ENCODE measurements at regions not wholly inside any gene's neighbourhood (a gene's known extent, or its start where the extent isn't known, plus 50 kb on each side); places are given as distances from the start of the nearest gene placed in this dataset.
"Not testable (repeated sequence)": the region's sequence is repeated elsewhere in the genome, so short reads cannot be mapped to it uniquely, and the experiment has no call there.

DNA sequence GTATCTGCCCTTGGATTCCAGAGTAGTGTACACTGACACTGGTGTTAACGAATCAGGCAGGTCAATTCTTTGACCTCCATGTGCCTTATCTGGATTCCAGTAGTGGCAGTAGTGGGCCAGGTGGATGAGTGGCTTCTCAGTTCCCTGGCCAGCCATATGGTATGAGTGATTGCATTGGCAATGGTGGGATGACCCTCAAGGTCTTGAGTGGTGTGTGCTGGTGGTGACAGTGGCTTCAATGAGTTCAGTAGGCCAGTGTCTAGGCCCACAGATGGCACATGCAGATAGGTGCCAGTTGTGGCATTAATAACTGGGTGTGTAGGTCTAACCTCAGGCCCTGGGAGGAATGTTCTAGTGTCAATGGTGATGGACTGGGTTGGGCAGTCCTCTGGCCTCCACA, 674.1 kb upstream of the NXPH2 start:
- H3K4me3 Mint-ChIP-seq: no peak overlapping the region
- H3K27me3 Mint-ChIP-seq (ENCODE audit: low read depth): no peaks in the 10 kb centered on the region
- DNase-seq: no peak
- no peaks in the 10 kb centered on the region for H3K36me3 Mint-ChIP-seq (ENCODE audit: low read depth)
- no peaks in the 10 kb centered on the region for H3K4me1 Mint-ChIP-seq (ENCODE audit: low read depth)
- intact Hi-C loops (cut with micrococcal nuclease): no loop called here
- H3K9me3 Mint-ChIP-seq: peaks cover 19% of the 10 kb centered on the region
- CTCF ChIA-PET: no interaction called here
- no peak overlapping the region for H3K27ac Mint-ChIP-seq

DNA sequence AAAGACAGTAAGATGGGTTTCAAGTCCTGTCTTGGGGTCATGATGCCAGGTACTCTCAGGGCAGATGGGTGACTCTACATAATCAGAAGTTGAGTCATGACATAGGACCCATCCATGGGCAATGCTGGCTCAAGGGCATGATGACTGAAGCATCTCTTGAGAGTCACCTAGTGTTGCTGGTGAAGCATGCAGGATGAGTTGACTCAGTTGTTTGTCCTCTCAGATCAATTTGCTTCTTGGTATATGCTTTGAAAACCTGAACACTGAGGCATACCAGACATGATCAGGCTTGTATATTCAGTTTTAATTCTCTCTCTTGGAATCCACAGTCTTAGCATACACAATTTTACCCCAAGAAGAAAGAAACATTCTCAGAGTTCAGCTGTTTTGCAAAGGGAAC, 658.9 kb upstream of the NXPH2 start:
- no peak overlapping the region for H3K27ac Mint-ChIP-seq
- no peak for DNase-seq
- no peaks in the 10 kb centered on the region for H3K27me3 Mint-ChIP-seq (ENCODE audit: low read depth)
- CTCF ChIA-PET: no interaction called here
- H3K36me3 Mint-ChIP-seq (ENCODE audit: low read depth): no peaks in the 10 kb centered on the region
- intact Hi-C loops (cut with micrococcal nuclease): no loop called here
- H3K4me3 Mint-ChIP-seq: no peak overlapping the region
- peaks cover 3% of the 10 kb centered on the region for H3K9me3 Mint-ChIP-seq
- no peaks in the 10 kb centered on the region for H3K4me1 Mint-ChIP-seq (ENCODE audit: low read depth)

DNA sequence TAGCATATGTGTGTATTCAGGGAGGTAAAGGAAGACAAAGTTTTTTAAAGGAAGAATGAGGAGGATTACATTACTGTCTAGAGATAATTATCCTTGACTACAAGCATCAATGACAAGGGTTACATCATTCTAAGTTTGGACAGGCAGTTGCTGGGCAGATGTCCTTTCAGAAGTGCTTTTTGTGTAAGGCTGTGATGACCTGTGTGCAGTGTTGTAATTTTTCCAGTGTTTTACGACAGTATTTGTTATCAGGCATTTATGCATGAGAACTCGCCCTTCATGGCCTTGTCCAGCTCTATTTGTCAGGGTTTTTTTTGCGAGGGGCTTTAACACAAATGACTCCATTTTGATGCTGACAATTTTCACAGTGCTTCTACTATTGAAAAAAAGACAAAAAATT, 658.3 kb upstream of the NXPH2 start:
- DNase-seq: no peak
- H3K4me3 Mint-ChIP-seq: no peak overlapping the region
- no peak overlapping the region for H3K27ac Mint-ChIP-seq
- CTCF ChIA-PET: no interaction called here
- no peaks in the 10 kb centered on the region for H3K4me1 Mint-ChIP-seq (ENCODE audit: low read depth)
- peaks cover 3% of the 10 kb centered on the region for H3K9me3 Mint-ChIP-seq
- no peaks in the 10 kb centered on the region for H3K27me3 Mint-ChIP-seq (ENCODE audit: low read depth)
- intact Hi-C loops (cut with micrococcal nuclease): no loop called here
- H3K36me3 Mint-ChIP-seq (ENCODE audit: low read depth): no peaks in the 10 kb centered on the region

DNA sequence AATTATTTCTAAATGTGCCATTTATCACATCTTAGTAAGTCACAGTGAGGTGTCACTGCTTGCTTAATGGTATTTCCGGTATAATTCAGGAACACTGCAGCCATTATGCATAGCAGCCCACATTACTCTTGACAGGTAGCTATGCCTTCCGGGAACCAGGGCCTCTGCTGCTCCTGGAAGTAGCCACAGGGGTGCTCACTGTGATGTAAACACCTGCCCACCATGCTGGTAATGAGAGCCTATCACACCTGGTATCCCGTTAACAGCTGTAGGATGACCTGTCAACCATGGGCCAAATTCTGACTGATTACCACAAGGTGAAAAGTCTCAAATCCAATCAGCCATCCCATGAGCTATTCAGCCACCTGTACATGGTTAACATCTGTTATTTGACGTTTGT, 647.0 kb upstream of the NXPH2 start:
- no peaks in the 10 kb centered on the region for H3K4me1 Mint-ChIP-seq (ENCODE audit: low read depth)
- no peak overlapping the region for H3K4me3 Mint-ChIP-seq
- H3K9me3 Mint-ChIP-seq: peaks cover 5% of the 10 kb centered on the region
- no peak for DNase-seq
- H3K36me3 Mint-ChIP-seq (ENCODE audit: low read depth): no peaks in the 10 kb centered on the region
- intact Hi-C loops (cut with micrococcal nuclease): no loop called here
- no peaks in the 10 kb centered on the region for H3K27me3 Mint-ChIP-seq (ENCODE audit: low read depth)
- CTCF ChIA-PET: interaction anchor here (0.7 kb wide), 1 partner anchor 333 kb away, joined by 4 read pairs; no protein-coding TSS in a partner anchor
- no peak overlapping the region for H3K27ac Mint-ChIP-seq

DNA sequence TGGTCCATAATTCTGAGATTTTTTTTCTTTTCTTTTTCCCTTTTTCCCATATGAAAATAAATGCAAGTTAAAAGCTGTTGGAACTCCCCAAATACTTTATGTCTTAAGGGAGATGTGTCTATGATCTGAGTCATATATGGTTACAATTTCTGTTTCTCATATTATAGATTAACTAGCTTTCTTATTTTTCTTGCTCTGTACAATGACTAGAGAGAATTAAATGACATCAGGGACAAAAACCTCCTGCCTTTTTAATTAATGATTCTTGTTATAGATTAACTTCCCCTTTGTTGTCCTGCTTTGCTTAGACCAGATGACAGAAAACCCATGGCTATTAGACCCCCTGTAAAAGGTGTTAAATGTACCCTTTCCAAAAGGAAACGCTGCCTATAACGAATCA, 643.9 kb upstream of the NXPH2 start:
- intact Hi-C loops (cut with micrococcal nuclease): no loop called here
- Mint-ChIP-seq H3K27ac (no peak overlapping the region), H3K9me3 (peaks cover 4% of the 10 kb centered on the region), H3K4me3 (no peak overlapping the region), H3K4me1 (ENCODE audit: low read depth) (no peaks in the 10 kb centered on the region), H3K36me3 (ENCODE audit: low read depth) (no peaks in the 10 kb centered on the region), H3K27me3 (ENCODE audit: low read depth) (no peaks in the 10 kb centered on the region)
- no peak for DNase-seq
- CTCF ChIA-PET: interaction anchor here (0.5 kb wide), 1 partner anchor 273 kb away, joined by 3 read pairs; no protein-coding TSS in a partner anchor

DNA sequence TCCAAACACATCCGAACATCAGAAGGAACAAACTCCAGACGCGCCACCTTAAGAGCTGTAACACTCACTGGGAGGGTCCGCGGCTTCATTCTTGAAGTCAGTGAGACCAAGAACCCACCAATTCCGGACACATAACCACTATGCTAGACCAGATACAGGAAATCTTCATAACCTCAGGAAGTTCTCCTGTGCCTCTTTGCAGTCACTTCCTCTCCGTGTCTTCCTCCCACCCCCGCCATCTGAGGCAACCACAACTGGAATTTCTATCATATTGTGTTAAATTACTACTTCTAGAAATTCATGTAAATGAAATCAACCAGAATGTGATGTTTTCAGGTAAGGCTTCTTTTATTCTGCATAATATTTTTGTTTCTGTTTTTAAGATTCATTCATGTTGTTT, 631.0 kb upstream of the NXPH2 start:
- CTCF ChIA-PET: no interaction called here
- H3K27me3 Mint-ChIP-seq (ENCODE audit: low read depth): no peaks in the 10 kb centered on the region

DNA sequence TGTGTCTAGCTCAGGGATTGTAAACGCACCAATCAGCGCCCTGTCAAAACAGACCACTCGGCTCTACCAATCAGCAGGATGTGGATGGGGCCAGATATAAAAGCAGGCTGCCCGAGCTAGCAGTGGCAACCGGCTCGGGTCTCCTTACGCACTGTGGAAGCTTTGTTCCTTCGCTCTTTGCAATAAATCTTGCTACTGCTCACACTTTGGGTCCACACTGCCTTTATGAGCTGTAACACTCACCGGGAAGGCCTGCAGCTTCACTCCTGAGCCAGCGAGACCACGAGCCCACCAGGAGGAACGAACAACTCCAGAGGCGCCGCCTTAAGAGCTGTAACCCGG, 630.6 kb upstream of the NXPH2 start:
- H3K27ac Mint-ChIP-seq; H3K27me3 Mint-ChIP-seq (ENCODE audit: low read depth); H3K4me1 Mint-ChIP-seq (ENCODE audit: low read depth); DNase-seq; CTCF ChIA-PET; H3K4me3 Mint-ChIP-seq; intact Hi-C loops (cut with micrococcal nuclease); H3K36me3 Mint-ChIP-seq (ENCODE audit: low read depth): not testable (repeated sequence)
- peaks cover 13% of the 10 kb centered on the region for H3K9me3 Mint-ChIP-seq

More for the DNA sequence above, 631.0 kb upstream of the NXPH2 start:
- Mint-ChIP-seq H3K9me3 (peaks cover 13% of the 10 kb centered on the region), H3K36me3 (ENCODE audit: low read depth) (no peaks in the 10 kb centered on the region), H3K4me1 (ENCODE audit: low read depth) (no peaks in the 10 kb centered on the region), H3K4me3 (no peak overlapping the region), H3K27ac (no peak overlapping the region)
- no peak for DNase-seq
- intact Hi-C loops (cut with micrococcal nuclease): no loop called here

DNA sequence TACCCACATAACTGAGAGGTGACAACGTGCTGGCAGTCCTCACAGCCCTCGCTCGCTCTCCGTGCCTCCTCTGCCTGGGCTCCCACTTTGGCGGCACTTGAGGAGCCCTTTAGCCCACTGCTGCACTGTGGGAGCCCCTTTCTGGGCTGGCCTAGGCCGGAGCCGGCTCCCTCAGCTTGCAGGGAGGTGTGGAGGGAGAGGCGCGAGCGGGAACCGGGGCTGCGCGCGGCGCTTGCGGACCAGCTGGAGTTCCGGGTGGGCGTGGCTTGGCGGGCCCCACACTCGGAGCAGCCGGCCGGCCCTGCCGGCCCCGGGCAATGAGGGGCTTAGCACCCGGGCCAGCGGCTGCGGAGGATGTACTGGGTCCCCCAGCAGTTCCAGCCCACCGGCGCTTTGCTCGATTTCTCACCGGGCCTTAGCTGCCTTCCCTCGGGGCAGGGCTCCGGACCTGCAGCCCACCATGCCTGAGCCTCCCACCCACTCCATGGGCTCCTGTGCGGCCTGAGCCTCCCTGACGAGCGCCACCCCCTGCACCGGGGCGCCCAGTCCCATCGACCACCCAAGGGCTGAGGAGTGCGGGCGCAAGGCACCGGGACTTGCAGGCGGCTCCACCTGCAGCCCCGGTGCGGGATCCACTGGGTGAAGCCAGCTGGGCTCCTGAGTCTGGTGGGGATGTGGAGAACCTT, 630.1 kb upstream of the NXPH2 start:
- not testable (repeated sequence) for DNase-seq; H3K27me3 Mint-ChIP-seq (ENCODE audit: low read depth)

DNA sequence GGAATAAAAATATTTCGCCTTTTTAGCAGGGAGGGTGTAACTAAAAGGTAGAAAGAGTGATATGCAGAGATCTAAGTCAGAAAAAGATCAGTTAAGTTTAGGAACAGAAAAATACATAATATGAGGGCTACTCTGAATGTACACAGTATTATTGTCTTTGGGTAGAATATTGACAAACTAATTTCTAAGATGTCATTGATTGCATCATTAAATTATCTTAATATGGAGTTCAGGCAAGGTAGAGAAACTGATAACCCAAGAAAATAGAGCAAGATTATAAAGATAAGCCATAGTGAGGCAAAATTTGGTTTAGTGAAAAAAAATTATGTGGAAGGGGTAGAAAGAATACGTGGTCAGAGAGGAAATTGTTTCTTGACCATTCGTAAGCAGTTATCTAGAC, 629.0 kb upstream of the NXPH2 start:
- H3K27ac Mint-ChIP-seq: no peak overlapping the region
- H3K36me3 Mint-ChIP-seq (ENCODE audit: low read depth): no peaks in the 10 kb centered on the region
- CTCF ChIA-PET: no interaction called here
- no peak overlapping the region for H3K4me3 Mint-ChIP-seq
- DNase-seq: no peak
- H3K4me1 Mint-ChIP-seq (ENCODE audit: low read depth): no peaks in the 10 kb centered on the region
- peaks cover 9% of the 10 kb centered on the region for H3K9me3 Mint-ChIP-seq
- intact Hi-C loops (cut with micrococcal nuclease): no loop called here
- H3K27me3 Mint-ChIP-seq (ENCODE audit: low read depth): no peaks in the 10 kb centered on the region

More for the DNA sequence above, 630.1 kb upstream of the NXPH2 start:
- peaks cover 13% of the 10 kb centered on the region for H3K9me3 Mint-ChIP-seq
- H3K27ac Mint-ChIP-seq; CTCF ChIA-PET; H3K36me3 Mint-ChIP-seq (ENCODE audit: low read depth); H3K4me3 Mint-ChIP-seq; intact Hi-C loops (cut with micrococcal nuclease); H3K4me1 Mint-ChIP-seq (ENCODE audit: low read depth): not testable (repeated sequence)

DNA sequence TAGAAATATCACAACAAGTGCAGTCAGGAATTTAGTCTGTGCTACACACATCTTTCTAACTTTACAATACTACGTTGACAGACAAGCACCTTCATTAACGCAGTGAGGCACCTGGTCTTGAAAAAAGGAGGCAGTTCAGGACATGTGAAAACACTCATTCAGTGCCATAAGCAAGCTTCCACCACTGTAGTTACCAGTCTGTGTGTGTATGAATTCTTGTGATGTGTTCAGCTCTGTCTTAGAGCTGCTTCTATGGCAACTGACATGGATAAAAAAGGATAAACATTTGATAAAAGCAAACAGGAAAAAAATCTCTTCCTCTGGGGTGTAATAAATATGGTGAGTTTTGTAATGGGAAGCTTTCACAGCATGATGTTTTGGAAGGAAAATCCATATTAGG, 623.8 kb upstream of the NXPH2 start:
- Mint-ChIP-seq H3K27me3 (ENCODE audit: low read depth) (no peaks in the 10 kb centered on the region), H3K4me3 (no peak overlapping the region), H3K4me1 (ENCODE audit: low read depth) (no peaks in the 10 kb centered on the region), H3K27ac (no peak overlapping the region), H3K36me3 (ENCODE audit: low read depth) (no peaks in the 10 kb centered on the region), H3K9me3 (peaks cover 12% of the 10 kb centered on the region)
- intact Hi-C loops (cut with micrococcal nuclease): no loop called here
- CTCF ChIA-PET: no interaction called here
- DNase-seq: no peak

DNA sequence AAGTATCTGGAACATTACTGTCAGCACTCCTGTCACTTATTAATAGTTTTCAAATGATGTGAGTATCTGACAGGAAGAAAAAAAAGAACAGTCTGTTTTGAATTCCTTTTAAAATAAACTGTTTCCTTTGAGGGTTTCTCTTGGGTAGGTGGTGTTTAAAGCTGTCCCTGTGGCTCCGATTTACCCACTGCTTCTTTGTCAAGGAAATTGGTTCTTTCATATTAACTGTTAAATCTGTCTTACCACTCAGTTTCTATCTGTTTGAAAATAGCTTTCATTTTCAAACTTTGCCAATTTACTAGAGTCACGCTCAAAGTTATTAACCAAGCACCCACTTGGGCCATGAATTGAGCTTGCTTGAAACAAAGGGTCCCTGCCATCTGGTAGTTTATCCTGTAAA, 614.6 kb upstream of the NXPH2 start:
- H3K9me3 Mint-ChIP-seq: peaks cover 6% of the 10 kb centered on the region
- H3K27me3 Mint-ChIP-seq (ENCODE audit: low read depth): no peaks in the 10 kb centered on the region
- DNase-seq: no peak
- CTCF ChIA-PET: no interaction called here
- intact Hi-C loops (cut with micrococcal nuclease): no loop called here
- H3K36me3 Mint-ChIP-seq (ENCODE audit: low read depth): no peaks in the 10 kb centered on the region
- H3K4me1 Mint-ChIP-seq (ENCODE audit: low read depth): no peaks in the 10 kb centered on the region
- no peak overlapping the region for H3K4me3 Mint-ChIP-seq
- H3K27ac Mint-ChIP-seq: no peak overlapping the region

DNA sequence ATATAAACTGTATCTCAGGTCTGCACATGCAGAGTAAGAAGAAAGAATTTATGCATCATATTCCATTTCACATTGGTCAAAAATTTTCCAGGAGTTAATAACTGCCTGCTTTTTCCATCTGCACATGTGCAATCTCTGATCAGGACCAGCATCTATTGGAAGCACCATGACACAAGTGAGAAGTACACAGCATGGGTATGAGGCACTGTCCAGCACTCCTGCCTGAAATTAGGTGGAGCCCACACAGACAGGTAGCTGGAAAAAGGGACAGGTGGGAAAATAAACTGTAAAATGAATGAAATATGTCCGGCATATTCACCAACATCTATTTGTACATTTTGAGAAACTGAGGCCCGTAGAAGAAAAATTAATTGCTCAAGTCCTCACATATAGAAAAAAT, 609.2 kb upstream of the NXPH2 start:
- no peak overlapping the region for H3K4me3 Mint-ChIP-seq
- intact Hi-C loops (cut with micrococcal nuclease): no loop called here
- CTCF ChIA-PET: no interaction called here
- H3K27me3 Mint-ChIP-seq (ENCODE audit: low read depth): no peaks in the 10 kb centered on the region
- no peak for DNase-seq
- no peak overlapping the region for H3K27ac Mint-ChIP-seq
- H3K4me1 Mint-ChIP-seq (ENCODE audit: low read depth): no peaks in the 10 kb centered on the region
- H3K9me3 Mint-ChIP-seq: peaks cover 3% of the 10 kb centered on the region
- no peaks in the 10 kb centered on the region for H3K36me3 Mint-ChIP-seq (ENCODE audit: low read depth)

DNA sequence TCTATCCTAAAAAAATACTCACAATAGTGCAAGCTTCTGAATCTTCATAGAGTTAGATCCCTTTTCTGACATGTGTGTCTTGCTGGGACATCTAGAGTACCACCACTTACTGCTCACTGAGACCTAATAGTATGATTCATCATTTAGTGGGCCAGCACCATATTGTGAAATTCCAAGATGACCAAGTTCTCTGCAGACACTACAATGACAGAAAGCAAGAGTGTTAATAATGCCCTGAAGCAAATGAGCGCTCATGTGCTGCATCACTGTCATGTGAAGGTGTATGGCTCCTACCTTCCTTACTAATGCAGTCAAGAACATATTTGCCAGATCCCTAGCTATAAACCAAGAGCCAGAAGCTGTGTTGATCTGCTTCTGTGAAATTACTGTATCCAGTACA, 606.2 kb upstream of the NXPH2 start:
- no peak overlapping the region for H3K4me3 Mint-ChIP-seq
- no peak for DNase-seq
- CTCF ChIA-PET: no interaction called here
- intact Hi-C loops (cut with micrococcal nuclease): no loop called here
- no peaks in the 10 kb centered on the region for H3K36me3 Mint-ChIP-seq (ENCODE audit: low read depth)
- no peak overlapping the region for H3K27ac Mint-ChIP-seq
- H3K9me3 Mint-ChIP-seq: peaks cover 3% of the 10 kb centered on the region
- no peaks in the 10 kb centered on the region for H3K27me3 Mint-ChIP-seq (ENCODE audit: low read depth)
- no peaks in the 10 kb centered on the region for H3K4me1 Mint-ChIP-seq (ENCODE audit: low read depth)

DNA sequence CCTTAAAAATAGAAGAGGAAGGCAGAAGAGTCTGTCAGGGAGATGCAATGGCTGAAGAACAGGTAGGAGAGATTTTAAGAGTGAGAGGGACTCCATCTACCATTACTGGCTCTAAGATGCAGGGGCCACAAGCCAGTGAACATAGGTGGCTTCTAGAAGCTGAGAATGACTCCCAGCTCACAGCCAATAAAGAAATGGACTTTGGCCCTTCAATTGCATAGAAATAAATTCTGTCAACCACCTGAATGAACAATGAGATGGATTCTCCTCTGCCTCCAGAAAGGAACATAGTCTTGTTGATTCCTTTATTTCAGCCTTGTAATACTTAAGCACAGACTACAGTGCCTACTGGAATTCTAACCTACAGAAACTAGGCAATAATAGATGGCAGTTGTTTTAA, 603.3 kb upstream of the NXPH2 start:
- no peaks in the 10 kb centered on the region for H3K27me3 Mint-ChIP-seq (ENCODE audit: low read depth)
- intact Hi-C loops (cut with micrococcal nuclease): no loop called here
- peaks cover 3% of the 10 kb centered on the region for H3K9me3 Mint-ChIP-seq
- no peak overlapping the region for H3K27ac Mint-ChIP-seq
- CTCF ChIA-PET: no interaction called here
- no peaks in the 10 kb centered on the region for H3K36me3 Mint-ChIP-seq (ENCODE audit: low read depth)
- no peak overlapping the region for H3K4me3 Mint-ChIP-seq
- no peaks in the 10 kb centered on the region for H3K4me1 Mint-ChIP-seq (ENCODE audit: low read depth)
- DNase-seq: no peak
